ENCODE measurements at regions not wholly inside any gene's neighbourhood (a gene's known extent, or its start where the extent isn't known, plus 50 kb on each side); places are given as distances from the start of the nearest gene placed in this dataset.

DNA sequence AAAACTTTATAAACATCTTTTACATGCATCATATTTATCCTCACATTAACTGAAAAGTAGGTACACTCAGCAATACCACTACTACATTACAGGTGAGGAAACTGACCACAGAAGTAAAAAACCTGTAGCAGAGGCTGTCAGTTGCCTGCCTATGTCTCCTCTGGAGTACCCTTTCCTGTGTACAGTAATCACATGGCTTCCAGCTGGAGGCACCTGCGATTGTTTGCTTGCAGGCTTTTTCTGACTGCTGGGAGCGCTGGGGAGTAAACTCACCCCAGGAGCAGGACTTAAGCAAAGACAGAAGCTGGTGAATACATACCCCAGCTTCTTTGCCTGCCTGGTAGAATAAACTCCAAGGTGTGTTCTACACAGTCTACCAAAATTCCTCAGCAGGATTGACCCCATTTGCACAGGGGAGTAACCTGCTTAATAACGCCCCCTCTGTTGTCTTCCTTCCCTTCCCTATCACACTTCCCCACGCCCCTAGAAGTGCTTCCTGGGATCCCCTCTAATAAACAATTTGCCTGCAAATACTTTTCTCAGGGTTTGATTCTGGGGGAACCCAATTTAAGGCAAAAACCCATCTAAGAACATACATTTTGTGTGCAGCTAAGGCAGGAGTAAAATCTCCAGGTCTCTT is 138.9 kb downstream of the PTH2R start:
- no peak for DNase-seq
- H3K27me3 Mint-ChIP-seq = no peaks in the 10 kb centered on the region
- no peaks in the 10 kb centered on the region for H3K9me3 Mint-ChIP-seq
- no peak overlapping the region for H3K27ac Mint-ChIP-seq
- no peaks in the 10 kb centered on the region for H3K4me1 Mint-ChIP-seq
- H3K4me3 Mint-ChIP-seq = no peak overlapping the region
- CTCF ChIA-PET = no interaction called here
- H3K36me3 Mint-ChIP-seq = no peaks in the 10 kb centered on the region

GRCh38 chr2:208546107-208546506 is 139.5 kb downstream of the PTH2R start:
- CTCF ChIA-PET = no interaction called here
- H3K27me3 Mint-ChIP-seq = no peaks in the 10 kb centered on the region
- H3K27ac Mint-ChIP-seq = no peak overlapping the region
- no peaks in the 10 kb centered on the region for H3K9me3 Mint-ChIP-seq
- no peak overlapping the region for H3K4me3 Mint-ChIP-seq
- no peaks in the 10 kb centered on the region for H3K36me3 Mint-ChIP-seq
- no peak for DNase-seq
- no peaks in the 10 kb centered on the region for H3K4me1 Mint-ChIP-seq

- Mint-ChIP-seq H3K27me3 (no peaks in the 10 kb centered on the region), H3K27ac (no peak overlapping the region), H3K4me3 (no peak overlapping the region), H3K4me1 (no peaks in the 10 kb centered on the region), H3K36me3 (no peaks in the 10 kb centered on the region), H3K9me3 (no peaks in the 10 kb centered on the region)
- CTCF ChIA-PET = no interaction called here
- no peak for DNase-seq
These were observed 140.5 kb downstream of the PTH2R start for GRCh38 chr2:208546860-208547650.

DNA sequence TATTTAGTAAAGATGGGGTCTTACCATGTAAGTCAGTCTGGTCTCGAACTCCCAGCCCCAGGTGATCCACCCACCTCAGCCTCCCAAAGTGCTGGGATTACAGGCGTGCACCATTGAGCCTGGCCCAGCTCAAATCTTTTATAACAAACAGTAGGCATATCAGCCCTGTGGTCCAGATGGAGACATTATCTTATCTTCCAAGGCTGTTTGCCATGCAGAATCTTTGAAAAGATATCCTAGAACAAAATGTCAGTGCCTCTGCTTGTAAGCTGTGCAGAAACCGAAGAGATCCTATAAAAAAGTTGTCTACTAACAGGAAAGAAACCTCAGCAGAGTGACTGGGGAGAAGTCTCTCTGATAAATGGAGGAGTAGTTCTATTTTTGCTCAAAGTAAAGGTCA is 142.1 kb downstream of the PTH2R start:
- Mint-ChIP-seq H3K27me3 (no peaks in the 10 kb centered on the region), H3K36me3 (no peaks in the 10 kb centered on the region), H3K4me1 (no peaks in the 10 kb centered on the region), H3K4me3 (no peak overlapping the region), H3K9me3 (no peaks in the 10 kb centered on the region), H3K27ac (no peak overlapping the region)
- no peak for DNase-seq
- CTCF ChIA-PET = no interaction called here

DNA sequence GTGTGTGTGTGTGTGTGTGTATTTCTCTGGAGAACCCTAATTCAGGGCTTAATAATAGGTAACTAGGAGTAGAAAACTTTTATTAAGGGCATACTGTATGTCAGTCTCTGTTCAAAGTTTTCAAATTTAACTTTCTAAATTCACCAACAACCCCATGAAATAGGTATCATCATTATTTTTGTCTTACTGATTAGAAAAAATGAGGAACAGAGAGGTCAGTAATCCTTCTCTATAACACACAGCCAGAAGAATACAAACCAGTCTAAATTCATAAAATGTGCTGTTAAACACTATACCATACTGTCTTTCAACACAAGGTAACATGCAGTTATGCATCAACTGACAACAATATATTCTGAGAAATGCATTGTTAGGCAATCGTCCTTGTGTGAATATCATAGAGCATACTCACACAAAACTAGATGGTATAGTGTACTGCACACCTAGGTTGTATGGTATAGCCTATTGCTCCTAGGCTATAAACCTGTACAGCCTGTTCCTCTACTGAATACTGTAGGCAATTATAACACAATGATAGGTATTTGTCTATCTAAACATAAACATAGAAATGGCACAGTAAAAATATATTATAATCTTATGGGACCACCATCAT is 143.1 kb downstream of the PTH2R start:
- Mint-ChIP-seq H3K27me3 (no peaks in the 10 kb centered on the region), H3K9me3 (no peaks in the 10 kb centered on the region), H3K27ac (no peak overlapping the region), H3K4me1 (no peaks in the 10 kb centered on the region), H3K4me3 (no peak overlapping the region), H3K36me3 (no peaks in the 10 kb centered on the region)
- CTCF ChIA-PET = no interaction called here
- no peak for DNase-seq

DNA sequence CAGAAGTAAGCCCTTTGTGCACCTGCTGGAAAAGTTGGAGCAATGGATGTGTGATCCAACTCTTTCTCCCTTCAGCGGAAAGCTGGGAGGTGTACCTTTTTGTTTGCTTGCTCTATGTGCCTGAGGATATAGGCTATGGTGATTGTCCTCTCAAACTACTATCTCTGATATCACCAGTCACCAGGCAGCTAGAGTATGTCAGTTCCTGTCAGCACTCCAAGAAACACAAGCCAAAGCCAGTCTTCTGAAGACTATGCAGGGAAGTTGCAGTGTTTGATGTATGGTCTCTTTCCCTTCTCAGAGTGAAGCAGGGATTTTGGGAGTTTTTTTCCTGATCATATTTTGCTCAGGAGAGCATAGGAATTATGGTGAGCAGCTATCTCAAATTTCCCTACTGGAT is 146.4 kb downstream of the PTH2R start:
- no peak for DNase-seq
- H3K36me3 Mint-ChIP-seq = no peaks in the 10 kb centered on the region
- H3K9me3 Mint-ChIP-seq = peaks cover 8% of the 10 kb centered on the region
- no peaks in the 10 kb centered on the region for H3K4me1 Mint-ChIP-seq
- H3K27me3 Mint-ChIP-seq = no peaks in the 10 kb centered on the region
- CTCF ChIA-PET = no interaction called here
- H3K27ac Mint-ChIP-seq = no peak overlapping the region
- no peak overlapping the region for H3K4me3 Mint-ChIP-seq

DNA sequence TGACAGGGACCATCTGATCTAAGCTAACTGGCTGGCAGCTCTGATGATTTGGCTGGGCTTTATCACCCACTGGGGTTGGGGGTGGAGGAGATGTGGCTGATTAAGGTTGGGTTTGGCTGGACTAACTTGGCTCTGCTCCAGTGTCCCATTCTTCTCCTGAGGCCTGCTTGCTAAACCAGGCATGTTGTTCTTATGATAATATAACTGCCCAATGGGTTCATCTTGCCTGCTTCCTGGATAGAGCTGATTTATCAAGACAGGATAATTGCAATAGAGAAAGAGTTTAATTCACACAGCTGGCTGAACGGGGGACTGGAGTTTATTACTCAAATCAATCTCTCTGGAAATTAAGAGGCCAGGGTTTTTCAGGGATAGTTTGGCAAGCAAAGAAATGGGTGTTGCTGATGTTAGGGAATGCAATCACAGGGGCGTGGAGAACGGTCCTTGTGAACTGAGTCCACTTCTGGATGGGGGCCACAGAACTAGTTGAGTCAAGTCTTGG is 150.4 kb downstream of the PTH2R start:
- Mint-ChIP-seq H3K27me3 (no peaks in the 10 kb centered on the region), H3K4me3 (no peak overlapping the region), H3K4me1 (no peaks in the 10 kb centered on the region)

GRCh38 chr2:208565690-208566416 is 159.3 kb downstream of the PTH2R start:
- Mint-ChIP-seq H3K36me3 (no peaks in the 10 kb centered on the region), H3K27me3 (no peaks in the 10 kb centered on the region), H3K4me3 (no peak overlapping the region), H3K9me3 (peaks cover 2% of the 10 kb centered on the region), H3K4me1 (no peaks in the 10 kb centered on the region), H3K27ac (no peak overlapping the region)
- CTCF ChIA-PET = no interaction called here
- DNase-seq = no peak

More for the DNA sequence above, 150.4 kb downstream of the PTH2R start:
- no peaks in the 10 kb centered on the region for H3K36me3 Mint-ChIP-seq
- CTCF ChIA-PET = no interaction called here
- DNase-seq = no peak
- no peak overlapping the region for H3K27ac Mint-ChIP-seq
- peaks cover 9% of the 10 kb centered on the region for H3K9me3 Mint-ChIP-seq

DNA sequence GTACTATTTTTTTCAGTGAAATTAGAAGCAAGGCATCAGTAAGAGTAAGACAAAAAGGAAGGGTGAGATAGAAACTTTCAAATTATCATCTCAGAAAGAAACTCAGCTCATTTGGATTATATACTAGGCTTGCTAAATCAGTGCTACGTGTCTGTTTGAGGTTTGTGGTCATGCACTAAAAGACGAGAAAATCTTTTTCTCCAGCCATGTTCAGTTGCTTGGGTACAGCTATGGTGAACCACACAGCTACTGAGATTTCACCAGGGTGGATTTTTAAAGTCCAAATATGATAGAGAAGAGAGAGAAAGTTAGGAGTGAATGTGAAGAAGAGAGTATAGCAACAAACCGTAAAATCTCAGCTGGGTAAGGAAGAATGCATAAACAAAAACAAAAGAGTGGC is 161.6 kb downstream of the PTH2R start:
- Mint-ChIP-seq H3K36me3 (no peaks in the 10 kb centered on the region), H3K4me3 (no peak overlapping the region), H3K27ac (no peak overlapping the region), H3K9me3 (no peaks in the 10 kb centered on the region), H3K4me1 (no peaks in the 10 kb centered on the region), H3K27me3 (no peaks in the 10 kb centered on the region)
- no peak for DNase-seq
- CTCF ChIA-PET = no interaction called here

GRCh38 chr2:208570066-208570465 is 163.5 kb downstream of the PTH2R start:
- H3K9me3 Mint-ChIP-seq = no peaks in the 10 kb centered on the region
- H3K27me3 Mint-ChIP-seq = no peaks in the 10 kb centered on the region
- DNase-seq = no peak
- no peak overlapping the region for H3K4me3 Mint-ChIP-seq
- CTCF ChIA-PET = no interaction called here
- no peaks in the 10 kb centered on the region for H3K36me3 Mint-ChIP-seq
- no peak overlapping the region for H3K27ac Mint-ChIP-seq
- no peaks in the 10 kb centered on the region for H3K4me1 Mint-ChIP-seq

- DNase-seq = no peak
- no peak overlapping the region for H3K4me3 Mint-ChIP-seq
- H3K27me3 Mint-ChIP-seq = no peaks in the 10 kb centered on the region
- H3K27ac Mint-ChIP-seq = no peak overlapping the region
- CTCF ChIA-PET = no interaction called here
- peaks cover 3% of the 10 kb centered on the region for H3K9me3 Mint-ChIP-seq
- H3K4me1 Mint-ChIP-seq = no peaks in the 10 kb centered on the region
- no peaks in the 10 kb centered on the region for H3K36me3 Mint-ChIP-seq
These were observed 164.5 kb downstream of the PTH2R start for GRCh38 chr2:208570851-208571763.

- H3K27ac Mint-ChIP-seq = no peak overlapping the region
- DNase-seq = no peak
- H3K4me3 Mint-ChIP-seq = no peak overlapping the region
- CTCF ChIA-PET = no interaction called here
- H3K36me3 Mint-ChIP-seq = no peaks in the 10 kb centered on the region
- no peaks in the 10 kb centered on the region for H3K4me1 Mint-ChIP-seq
- H3K9me3 Mint-ChIP-seq = peaks cover 3% of the 10 kb centered on the region
- H3K27me3 Mint-ChIP-seq = no peaks in the 10 kb centered on the region
These were observed 165.2 kb downstream of the PTH2R start for GRCh38 chr2:208571764-208572131.

GRCh38 chr2:208573569-208573968 is 167.0 kb downstream of the PTH2R start:
- Mint-ChIP-seq H3K27me3 (no peaks in the 10 kb centered on the region), H3K4me1 (no peaks in the 10 kb centered on the region), H3K4me3 (no peak overlapping the region), H3K36me3 (no peaks in the 10 kb centered on the region), H3K9me3 (peaks cover 3% of the 10 kb centered on the region), H3K27ac (no peak overlapping the region)
- DNase-seq = no peak
- CTCF ChIA-PET = no interaction called here

- Mint-ChIP-seq H3K36me3 (no peaks in the 10 kb centered on the region), H3K4me1 (no peaks in the 10 kb centered on the region), H3K27ac (no peak overlapping the region), H3K9me3 (peaks cover 3% of the 10 kb centered on the region), H3K27me3 (no peaks in the 10 kb centered on the region), H3K4me3 (no peak overlapping the region)
- CTCF ChIA-PET = no interaction called here
- no peak for DNase-seq
These were observed 173.1 kb downstream of the PTH2R start for GRCh38 chr2:208579678-208580077.

Measured in activated naive CD4-positive, alpha-beta T cell treated with anti-CD3 and anti-CD28 coated beads, Interleukin-2, amount 10 ng/mL, durations not matched to agents 7 days and 5 days (primary cell).